PC-3 (cell line): ENCODE measurements at regions not wholly inside any gene's neighbourhood (a gene's known extent, or its start where the extent isn't known, plus 50 kb on each side); places are given as distances from the start of the nearest gene placed in this dataset.

ENCODE experiments used
- ATAC-seq: fragments of 200-7000 bp; cut with Tn5 transposase; 2 replicates; pipeline ENCODE4 v1.9.1; 2020; ENCODE audit warnings: mild to moderate bottlenecking, moderate library complexity
- BruUV-seq: library from RNA; stranded (reverse); fragments of 400-500 nt; replicated peaks from 2 replicates; lab custom pipeline; 2021; lab: Mats Ljungman, UMichigan
- CTCF ChIA-PET: fragments of 300-600 bp; sonication (Branson Sonifier 250); formaldehyde crosslinking; loops from one replicate; lab custom pipeline; 2022; ENCODE audit warnings: antibody characterized with exemption; lab: Charles Lee
- POLR2A ChIA-PET: fragments of 300-600 bp; sonication (Branson Sonifier 250); formaldehyde crosslinking; loops from one replicate; lab custom pipeline; 2022; ENCODE audit warnings: antibody characterized with exemption; ENCODE audit not compliant: unreplicated experiment; lab: Charles Lee
- DNase-seq: peaks from one replicate; pipeline ENCODE4 v3.0.0-alpha.2; 2015
- H2AFZ ChIP-seq: fragments of 300-600 bp; sonication (generic); 2 replicates; pipeline ENCODE4 v1.6.0; 2016; ENCODE audit warnings: antibody characterized with exemption, low read length
- H3F3A ChIP-seq: fragments of 300-600 bp; sonication (generic); one replicate; pipeline ENCODE4 v1.6.0; 2017; ENCODE audit warnings: antibody characterized with exemption, low read length, control low read depth, mild to moderate bottlenecking; ENCODE audit not compliant: unreplicated experiment
- H3K27ac ChIP-seq: fragments of 300-600 bp; sonication (generic); 2 replicates; pipeline ENCODE4 v1.5.1; 2016; ENCODE audit warnings: mild to moderate bottlenecking, low read length
- H3K27me3 ChIP-seq: fragments of 300-600 bp; sonication (generic); 2 replicates; pipeline ENCODE4 v1.6.1; 2016; ENCODE audit warnings: low read length, mixed read lengths
- H3K36me3 ChIP-seq: fragments of 300-600 bp; sonication (generic); 2 replicates; pipeline ENCODE4 v1.6.1; 2016; ENCODE audit warnings: low read depth, mixed run types, low read length, mixed read lengths
- H3K4me1 ChIP-seq: fragments of 300-600 bp; sonication (generic); 2 replicates; pipeline ENCODE4 v1.5.1; 2016; ENCODE audit warnings: low read length; ENCODE audit not compliant: insufficient read depth
- H3K4me2 ChIP-seq: fragments of 300-600 bp; sonication (generic); 2 replicates; pipeline ENCODE4 v1.6.0; 2016; ENCODE audit warnings: low read length
- H3K4me3 ChIP-seq: fragments of 300-600 bp; sonication (generic); 2 replicates; pipeline ENCODE4 v1.5.1; 2016; ENCODE audit warnings: mild to moderate bottlenecking, low read length, mixed read lengths
- H3K79me2 ChIP-seq: fragments of 300-600 bp; sonication (generic); 2 replicates; pipeline ENCODE4 v1.6.1; 2017; ENCODE audit warnings: low read length, mixed read lengths
- H3K9ac ChIP-seq: fragments of 300-600 bp; sonication (generic); 2 replicates; pipeline ENCODE4 v1.6.0; 2016; ENCODE audit warnings: mild to moderate bottlenecking, low read length
- H3K9me2 ChIP-seq: fragments of 300-600 bp; sonication (generic); replicated peaks from 2 replicates; pipeline ENCODE4 v1.6.1; 2016; ENCODE audit warnings: mixed run types, low read length, mixed read lengths
- H3K9me3 ChIP-seq: fragments of 300-600 bp; sonication (generic); 2 replicates; pipeline ENCODE4 v1.6.1; 2016; ENCODE audit warnings: low read length, mixed read lengths
- H4K20me1 ChIP-seq: fragments of 300-600 bp; sonication (generic); 2 replicates; pipeline ENCODE4 v1.6.1; 2016; ENCODE audit warnings: low read length, mixed read lengths
- CTCF ChIP-seq: fragments of 300-600 bp; sonication (generic); conservative IDR thresholded peaks from 2 replicates; pipeline ENCODE4 v1.5.1; 2017; ENCODE audit warnings: antibody characterized with exemption, low read depth, mild to moderate bottlenecking, low read length
- EZH2 ChIP-seq: fragments of 300-600 bp; sonication (generic); IDR thresholded peaks from one replicate; pipeline ENCODE4 v1.6.1; 2017; ENCODE audit warnings: antibody characterized with exemption, mild to moderate bottlenecking, low read length; ENCODE audit not compliant: unreplicated experiment
- EZH2phosphoT487 ChIP-seq: fragments of 300-600 bp; sonication (generic); IDR thresholded peaks from 2 replicates; pipeline ENCODE4 v1.6.1; 2018; ENCODE audit warnings: mild to moderate bottlenecking, antibody characterized with exemption, low read length, borderline replicate concordance
- intact Hi-C: fragments of 100-400 bp; cut with micrococcal nuclease; formaldehyde crosslinking; loops from 2 replicates; pipeline ENCODE4 v1.9.0; 2023

DNA sequence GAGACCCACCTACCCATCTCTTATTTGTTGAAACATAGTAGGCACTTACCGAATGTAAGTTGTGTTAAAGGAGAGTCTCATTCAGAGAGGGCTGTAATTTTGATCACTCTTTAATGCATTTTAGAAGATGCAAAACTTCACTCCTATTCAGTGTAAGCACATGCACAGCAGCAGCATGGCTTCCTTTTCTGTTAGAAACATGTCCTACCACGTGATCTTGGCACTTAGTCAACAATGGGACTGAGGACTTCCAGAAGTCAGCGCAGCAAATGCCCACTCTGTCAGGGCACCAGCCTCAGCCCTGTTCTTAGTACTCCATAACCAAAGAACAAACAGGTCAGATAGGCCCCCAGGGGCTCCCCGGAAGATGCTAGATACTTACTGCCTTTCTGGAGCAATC lies 456.5 kb downstream of the METTL4 start:
- H3K36me3 ChIP-seq, result no peaks in the 10 kb centered on the region
- H3K9ac ChIP-seq, result no peak overlapping the region
- no peak overlapping the region for H3K4me2 ChIP-seq
- no peak overlapping the region for H2AFZ ChIP-seq
- H3F3A ChIP-seq, result no peaks in the 10 kb centered on the region
- BruUV-seq, result no TSS peak
- no peaks in the 10 kb centered on the region for H3K9me3 ChIP-seq
- no peak for TF ChIP-seq CTCF
- no peak for TF ChIP-seq EZH2phosphoT487
- no peak for TF ChIP-seq EZH2
- H3K4me3 ChIP-seq, result no peak overlapping the region
- ChIA-PET POLR2A (no interaction called here), CTCF (no interaction called here)
- no peak overlapping the region for H3K27ac ChIP-seq
- no peaks in the 10 kb centered on the region for H3K9me2 ChIP-seq
- H3K4me1 ChIP-seq, result peaks cover 30% of the 10 kb centered on the region
- no peaks in the 10 kb centered on the region for H4K20me1 ChIP-seq
- DNase-seq (no peak), ATAC-seq (no peak)
- no peaks in the 10 kb centered on the region for H3K27me3 ChIP-seq
- H3K79me2 ChIP-seq, result no peaks in the 10 kb centered on the region
- intact Hi-C loops, result loop anchor here (10.0 kb wide), 1 partner anchor 1250 kb away; no protein-coding TSS in a partner anchor

GRCh38 chr18:2121224-2121623 lies 450.1 kb downstream of the METTL4 start:
- Histone ChIP-seq H3K4me1 (no peaks in the 10 kb centered on the region), H3K27me3 (no peaks in the 10 kb centered on the region), H3K4me2 (no peak overlapping the region), H3K79me2 (no peaks in the 10 kb centered on the region), H3K9me3 (no peaks in the 10 kb centered on the region), H3K36me3 (no peaks in the 10 kb centered on the region), H3K9ac (no peak overlapping the region), H3K9me2 (no peaks in the 10 kb centered on the region), H4K20me1 (no peaks in the 10 kb centered on the region), H3K27ac (no peak overlapping the region), H2AFZ (no peak overlapping the region), H3K4me3 (no peak overlapping the region), H3F3A (no peaks in the 10 kb centered on the region)
- intact Hi-C loops, result no loop called here
- ATAC-seq (no peak), DNase-seq (no peak)
- ChIA-PET POLR2A (interaction anchor here (0.6 to 0.7 kb wide), 2 partner anchors 29 to 120 kb away, joined by 3 read pairs; no protein-coding TSS in a partner anchor), CTCF (interaction anchor here (1.6 kb wide), 1 partner anchor 9 kb away, joined by 7 read pairs; no protein-coding TSS in a partner anchor)
- no peak for TF ChIP-seq EZH2
- TF ChIP-seq CTCF, result peak; percentile 30; the same call in 1 of the 2 replicates
- BruUV-seq, result no TSS peak

DNA sequence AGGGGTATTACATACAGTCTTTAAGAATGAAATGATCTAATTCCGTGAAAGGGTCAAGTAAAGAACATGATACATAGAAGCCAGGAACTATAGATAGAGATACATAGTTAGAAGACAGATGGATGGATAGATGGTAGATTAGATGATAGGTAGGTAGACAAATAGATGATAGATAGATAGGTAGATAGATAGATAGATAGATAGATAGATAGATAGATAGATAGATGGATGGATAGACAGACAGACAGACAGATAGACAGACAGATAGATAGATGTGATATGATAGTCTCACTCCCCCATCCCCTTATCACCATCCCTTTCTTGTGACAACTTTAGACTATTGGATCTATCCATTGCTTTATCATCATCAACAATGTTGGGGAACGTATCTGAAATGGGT lies 448.2 kb downstream of the METTL4 start:
- intact Hi-C loops, result no loop called here
- no peaks in the 10 kb centered on the region for H3K79me2 ChIP-seq
- CTCF ChIA-PET, result no interaction called here
- no peaks in the 10 kb centered on the region for H3K9me3 ChIP-seq
- no peaks in the 10 kb centered on the region for H3K9me2 ChIP-seq
- DNase-seq, result no peak
- no peak overlapping the region for H3K27ac ChIP-seq
- H3K4me3 ChIP-seq, result no peak overlapping the region
- no peak overlapping the region for H2AFZ ChIP-seq
- H3K4me2 ChIP-seq, result no peak overlapping the region
- no peaks in the 10 kb centered on the region for H4K20me1 ChIP-seq
- H3K36me3 ChIP-seq, result no peaks in the 10 kb centered on the region
- H3K4me1 ChIP-seq, result no peaks in the 10 kb centered on the region
- POLR2A ChIA-PET, result no interaction called here
- H3K27me3 ChIP-seq, result no peaks in the 10 kb centered on the region
- H3F3A ChIP-seq, result no peaks in the 10 kb centered on the region
- TF ChIP-seq CTCF (no peak), EZH2 (no peak), EZH2phosphoT487 (no peak)
- no peak overlapping the region for H3K9ac ChIP-seq
- no TSS peak for BruUV-seq
- ATAC-seq, result no peak
